HAP-1 (cell line): ENCODE measurements at regions not wholly inside any gene's neighbourhood (a gene's known extent, or its start where the extent isn't known, plus 50 kb on each side); places are given as distances from the start of the nearest gene placed in this dataset.
A peak's percentile ranks its signal among the peaks of the same experiment; 100 is the strongest.

Experiments
- DNase-seq, 2 experiments: peaks; one replicate each; pipeline ENCODE4 v3.0.0-alpha.2; 2016 to 2020; ENCODE audit warnings: low spot score in 2 of 2
- H3K27me3 ChIP-seq: fragments of 250-450 bp; sonication (Bioruptor Pico); 2 replicates; pipeline ENCODE4 v1.5.1; 2020; ENCODE audit warnings: low read depth, mild to moderate bottlenecking, moderate library complexity
- H3K36me3 ChIP-seq: fragments of 250-450 bp; sonication (Bioruptor Pico); replicated peaks from 2 replicates; pipeline ENCODE4 v1.5.1; 2020; ENCODE audit warnings: mild to moderate bottlenecking
- H3K4me1 ChIP-seq: fragments of 250-450 bp; sonication (Bioruptor Pico); 2 replicates; pipeline ENCODE4 v1.5.1; 2020; ENCODE audit warnings: mild to moderate bottlenecking
- H3K4me3 ChIP-seq: fragments of 250-450 bp; sonication (Bioruptor Pico); 2 replicates; pipeline ENCODE4 v1.5.1; 2020; ENCODE audit warnings: mild to moderate bottlenecking, moderate library complexity
- H3K9me3 ChIP-seq: fragments of 250-450 bp; sonication (Bioruptor Pico); 2 replicates; pipeline ENCODE4 v1.5.1; 2020; ENCODE audit warnings: mild to moderate bottlenecking, moderate library complexity
- in situ Hi-C: fragments of 300-500 bp; cut with MboI; formaldehyde crosslinking; loops from 3 replicates; pipeline ENCODE4 v1.14.3; 2020; ENCODE audit warnings: low sequenced_read_pairs, inconsistent platforms, mixed read lengths

DNA sequence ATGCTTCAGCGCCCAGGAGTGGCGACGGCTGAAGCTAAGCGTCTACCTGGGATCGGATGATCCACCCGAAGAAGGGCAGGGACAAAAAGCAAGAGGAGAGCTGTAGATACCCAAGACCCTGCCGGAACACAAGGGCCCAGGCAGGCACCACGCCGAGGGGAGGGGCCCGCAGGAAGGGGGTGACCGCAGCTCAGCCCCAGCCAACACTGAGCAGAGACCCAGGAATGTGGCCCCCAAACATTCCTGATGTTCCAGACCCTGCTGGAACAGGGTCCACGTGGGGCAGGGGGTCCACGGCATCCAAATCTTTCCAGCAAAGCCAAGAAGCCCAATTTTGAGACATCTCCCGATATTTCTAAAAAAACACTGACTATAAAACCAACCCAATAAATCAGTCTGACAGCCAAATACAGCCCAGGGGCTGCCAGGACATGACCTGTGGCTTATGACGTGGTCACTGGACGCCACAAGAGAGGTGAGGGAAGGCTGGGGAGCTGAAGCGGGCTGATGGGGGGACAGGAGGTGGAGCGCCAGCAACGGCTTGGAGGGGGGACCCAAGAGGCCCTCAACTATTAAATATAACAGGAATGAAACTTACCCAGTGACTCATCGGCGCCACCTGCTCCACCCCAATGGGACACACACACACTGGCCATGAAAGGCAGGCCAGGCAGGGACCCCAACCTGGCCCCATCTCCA is 58.9 kb downstream of the NCOR2 start:
- Histone ChIP-seq H3K27me3 (no peaks in the 10 kb centered on the region), H3K9me3 (no peaks in the 10 kb centered on the region), H3K4me1 (peaks cover 21% of the 10 kb centered on the region), H3K4me3 (no peak overlapping the region), H3K36me3 (no peaks in the 10 kb centered on the region; the same call in 1 of the 2 replicates)
- no peak for DNase-seq
- in situ Hi-C loops: no loop called here

DNA sequence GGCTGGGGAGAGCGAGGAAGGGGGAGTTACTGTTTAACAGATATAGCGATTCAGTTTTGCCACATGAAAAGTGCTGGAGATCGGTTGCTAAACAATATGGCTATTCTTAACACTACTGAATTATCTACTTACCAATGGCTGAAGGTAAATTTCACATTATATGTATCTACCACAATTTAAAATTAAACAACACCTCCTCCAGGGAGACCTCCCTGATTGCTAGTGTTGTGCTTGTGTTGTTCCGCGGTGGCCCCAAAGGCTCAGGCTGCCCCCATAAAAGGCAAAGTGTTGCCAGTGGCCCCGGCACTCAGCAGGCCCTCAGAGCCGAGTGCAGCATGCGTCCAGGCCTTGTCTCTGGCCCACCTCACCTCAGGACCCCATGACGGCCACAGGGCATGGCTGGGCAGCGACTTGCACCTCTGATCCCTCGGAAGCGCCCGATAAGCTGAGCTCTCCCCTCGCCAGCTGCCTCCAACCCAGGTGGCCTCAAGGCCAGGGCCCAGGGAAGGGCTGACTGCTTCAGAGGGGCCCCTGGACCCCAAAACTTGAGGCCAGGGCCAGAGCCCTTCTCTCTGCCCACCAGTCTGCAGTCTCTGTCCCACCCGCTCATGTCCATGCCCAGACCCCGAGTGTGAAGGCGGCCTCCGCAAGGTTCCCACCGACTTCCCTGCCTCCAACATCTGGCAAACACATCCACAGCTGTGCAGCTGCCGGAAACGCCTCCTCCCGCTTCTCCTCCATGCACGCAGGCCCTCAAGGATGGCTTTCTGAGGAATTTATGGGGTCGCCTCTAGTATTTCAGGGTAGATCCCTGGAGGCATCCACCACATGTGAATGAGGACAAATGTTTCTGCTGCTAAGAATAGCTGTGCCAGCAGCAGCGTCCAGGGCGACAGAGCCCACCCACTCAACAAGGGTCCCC is 60.0 kb downstream of the NCOR2 start:
- no peak overlapping the region for H3K4me3 ChIP-seq
- DNase-seq: no peak
- no peaks in the 10 kb centered on the region for H3K27me3 ChIP-seq
- H3K36me3 ChIP-seq: no peaks in the 10 kb centered on the region; the same call in 1 of the 2 replicates
- peaks cover 10% of the 10 kb centered on the region for H3K4me1 ChIP-seq
- H3K9me3 ChIP-seq: no peaks in the 10 kb centered on the region
- in situ Hi-C loops: no loop called here

DNA sequence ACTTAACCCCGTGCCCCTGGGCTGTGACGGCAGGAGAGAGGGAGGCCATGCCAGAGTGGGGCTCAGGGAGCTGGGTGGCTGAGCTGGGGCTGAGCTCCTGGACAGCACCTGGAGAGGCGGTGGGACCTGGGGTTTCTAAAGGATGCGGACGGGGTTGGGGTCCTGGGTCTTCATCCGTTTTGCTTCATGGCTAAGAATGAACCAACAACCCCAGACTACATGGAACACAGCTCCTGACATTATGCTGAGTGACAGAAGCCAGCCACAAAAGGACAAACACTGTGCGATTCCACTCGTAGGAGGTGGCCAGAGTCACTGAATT is 60.6 kb downstream of the NCOR2 start:
- Histone ChIP-seq H3K4me3 (no peak overlapping the region), H3K4me1 (peaks cover 7% of the 10 kb centered on the region), H3K27me3 (no peaks in the 10 kb centered on the region), H3K9me3 (no peaks in the 10 kb centered on the region), H3K36me3 (no peaks in the 10 kb centered on the region; the same call in 1 of the 2 replicates)
- in situ Hi-C loops: no loop called here
- DNase-seq: no peak

DNA sequence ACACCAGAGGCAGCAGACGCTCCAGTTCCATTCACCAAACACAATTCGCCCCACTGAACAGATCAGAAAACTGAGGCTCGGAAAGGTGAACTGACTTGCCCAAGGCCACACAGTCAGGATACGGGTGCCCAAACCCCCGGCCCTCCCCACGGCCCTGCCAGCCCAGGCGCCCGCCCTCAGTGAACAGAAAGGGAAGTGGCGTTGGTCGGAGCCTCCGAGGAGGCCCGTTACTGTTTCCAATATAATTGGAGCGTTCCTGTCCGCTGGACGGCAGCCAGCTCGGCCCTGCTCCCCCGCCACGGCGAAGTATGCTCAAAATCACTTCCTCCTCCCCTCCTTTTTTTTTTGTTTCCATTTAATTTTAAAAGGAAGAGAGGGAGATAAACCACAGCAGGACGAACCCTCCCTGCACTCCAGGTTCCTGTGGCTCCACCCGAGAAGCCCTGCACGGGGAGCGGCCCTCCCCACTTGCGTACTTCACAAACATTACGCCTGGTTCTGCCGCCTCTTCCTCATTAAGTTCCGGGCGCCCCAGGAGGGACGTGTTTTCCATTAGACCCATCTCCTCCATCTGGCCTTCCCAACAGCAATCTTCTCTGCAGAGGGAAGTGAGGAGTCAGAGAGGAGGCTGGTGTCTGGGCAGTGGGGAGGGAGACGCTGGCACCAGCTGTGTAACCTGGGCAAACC is 61.1 kb downstream of the NCOR2 start:
- H3K36me3 ChIP-seq: no peaks in the 10 kb centered on the region; the same call in 1 of the 2 replicates

DNA sequence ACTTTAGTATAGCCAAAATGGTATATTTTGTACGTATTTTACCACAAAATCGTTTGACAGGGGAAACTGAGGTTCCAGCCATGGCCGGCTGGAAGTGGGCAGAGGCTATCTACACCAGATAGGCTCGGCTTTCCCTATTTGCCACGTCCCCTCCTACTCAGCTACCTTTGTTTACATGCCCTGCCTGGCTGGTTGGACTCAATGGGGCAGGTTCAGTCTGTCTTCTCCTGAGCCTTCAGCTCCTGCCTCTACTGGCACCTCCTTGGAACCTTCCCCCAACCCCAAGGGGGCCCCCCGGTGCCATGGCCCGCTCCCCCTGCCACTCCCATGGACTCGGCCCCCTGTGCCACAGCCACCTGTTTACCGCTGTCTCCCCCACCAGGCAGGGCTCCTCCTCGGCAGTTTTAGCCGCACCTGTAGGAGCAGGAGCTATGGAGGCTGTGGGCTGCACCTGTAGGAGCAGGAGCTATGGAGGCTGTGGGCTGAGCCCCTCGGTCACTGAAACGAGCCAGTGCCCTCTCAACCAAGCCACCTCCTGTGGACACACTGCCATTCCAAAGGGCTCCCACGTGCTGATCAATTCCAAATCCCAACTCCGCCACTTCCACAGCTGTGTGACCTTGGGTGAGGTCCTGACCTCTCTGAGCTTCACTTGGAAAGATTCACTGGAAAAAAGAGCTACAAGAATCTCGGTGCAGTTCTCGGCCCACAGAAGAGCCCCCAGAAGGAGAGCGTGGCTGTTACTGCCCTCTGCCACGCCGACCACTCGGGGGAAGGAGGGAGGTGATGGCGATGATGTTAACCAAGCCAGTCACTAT is 62.2 kb downstream of the NCOR2 start:
- peaks cover 11% of the 10 kb centered on the region for H3K4me1 ChIP-seq
- DNase-seq: no peak
- in situ Hi-C loops: no loop called here
- no peaks in the 10 kb centered on the region for H3K27me3 ChIP-seq
- H3K36me3 ChIP-seq: no peaks in the 10 kb centered on the region
- H3K4me3 ChIP-seq: no peak overlapping the region
- no peaks in the 10 kb centered on the region for H3K9me3 ChIP-seq

More for the DNA sequence above, 61.1 kb downstream of the NCOR2 start:
- DNase-seq: peak in 1 of 2 experiments; percentile 53
- in situ Hi-C loops: no loop called here
- no peaks in the 10 kb centered on the region for H3K27me3 ChIP-seq
- H3K4me3 ChIP-seq: no peak overlapping the region
- no peaks in the 10 kb centered on the region for H3K9me3 ChIP-seq
- H3K4me1 ChIP-seq: peaks cover 7% of the 10 kb centered on the region

DNA sequence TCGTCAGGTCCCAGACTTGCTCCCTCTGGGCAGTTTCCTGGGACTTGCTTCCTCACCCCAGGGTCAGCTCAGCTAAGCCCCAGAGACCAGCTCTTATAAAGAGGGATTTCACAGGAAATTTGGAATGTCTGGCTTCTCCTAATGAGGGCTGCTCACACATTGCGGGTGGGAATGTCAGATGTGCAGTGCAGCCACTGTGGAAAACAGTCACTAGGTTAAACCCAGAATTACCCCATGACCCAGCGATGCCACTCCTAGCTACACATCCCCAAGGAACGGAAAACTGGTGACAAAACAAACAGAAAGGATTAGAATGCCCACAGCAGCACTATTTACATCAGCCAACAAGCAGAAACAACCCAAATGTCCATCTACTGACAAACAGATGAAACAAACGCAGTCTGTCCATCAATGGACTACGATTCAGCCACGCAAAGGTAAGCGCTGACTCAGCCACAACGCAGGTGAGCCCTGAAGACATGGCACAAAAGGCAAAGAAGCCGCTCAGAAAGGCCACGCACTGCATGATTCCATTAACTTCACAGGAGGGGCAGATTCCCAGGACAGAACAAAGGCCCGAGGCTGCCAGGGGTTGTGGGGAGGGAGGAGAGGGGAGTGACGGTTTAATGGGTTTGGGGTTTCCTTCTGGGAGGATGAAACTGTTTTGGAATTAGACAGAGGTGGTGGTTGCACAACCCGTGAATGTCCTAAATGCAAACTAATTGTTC is 63.0 kb downstream of the NCOR2 start:
- no peaks in the 10 kb centered on the region for H3K9me3 ChIP-seq
- H3K4me3 ChIP-seq: no peak overlapping the region
- no peak for DNase-seq
- in situ Hi-C loops: no loop called here
- H3K4me1 ChIP-seq: peaks cover 11% of the 10 kb centered on the region
- H3K27me3 ChIP-seq: no peaks in the 10 kb centered on the region
- H3K36me3 ChIP-seq: no peaks in the 10 kb centered on the region

DNA sequence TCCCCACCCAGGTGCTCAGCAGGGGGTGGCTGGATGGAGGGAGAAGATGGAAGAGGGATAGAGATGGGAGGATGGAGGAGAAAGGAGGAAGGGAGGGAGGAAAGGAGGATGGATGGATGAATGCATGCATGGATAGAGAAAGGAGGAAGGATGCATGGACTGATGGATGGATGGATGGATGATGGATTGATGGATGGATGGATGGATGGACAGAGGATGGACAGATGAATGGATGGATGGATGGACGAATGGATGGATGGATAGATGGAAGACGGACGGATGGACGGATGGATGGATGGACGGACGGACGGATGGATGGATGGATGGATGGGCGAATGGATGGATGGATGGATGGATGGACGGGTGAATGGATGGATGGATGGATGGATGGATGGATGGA is 64.1 kb downstream of the NCOR2 start:
- in situ Hi-C loops: no loop called here
- no peak for DNase-seq
- H3K27me3 ChIP-seq: no peaks in the 10 kb centered on the region
- no peaks in the 10 kb centered on the region for H3K36me3 ChIP-seq
- no peak overlapping the region for H3K4me3 ChIP-seq
- H3K4me1 ChIP-seq: peaks cover 11% of the 10 kb centered on the region
- H3K9me3 ChIP-seq: no peaks in the 10 kb centered on the region

DNA sequence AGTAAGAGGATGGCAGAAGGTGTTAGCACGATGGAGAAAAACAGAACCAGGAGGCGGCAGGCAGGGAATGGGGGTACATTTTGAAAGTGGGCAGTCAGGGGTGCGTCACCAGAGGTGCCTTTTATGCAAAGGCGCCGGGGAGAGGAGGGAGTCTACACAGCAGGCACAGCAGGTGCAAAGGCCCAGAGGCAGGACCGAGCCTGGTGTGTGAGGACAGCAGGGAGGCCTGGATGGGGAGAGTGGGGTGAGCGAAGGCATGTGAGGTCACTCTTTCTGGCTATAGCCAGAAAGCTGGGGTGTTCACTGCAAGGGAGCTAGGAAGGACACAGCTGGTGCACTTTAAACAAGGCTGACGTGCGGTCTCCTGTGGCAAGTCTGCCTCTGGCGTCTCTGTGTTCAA is 65.0 kb downstream of the NCOR2 start:
- in situ Hi-C loops: no loop called here
- no peak for DNase-seq
- Histone ChIP-seq H3K9me3 (no peaks in the 10 kb centered on the region), H3K4me3 (no peak overlapping the region), H3K36me3 (no peaks in the 10 kb centered on the region), H3K27me3 (no peaks in the 10 kb centered on the region), H3K4me1 (peaks cover 11% of the 10 kb centered on the region)

DNA sequence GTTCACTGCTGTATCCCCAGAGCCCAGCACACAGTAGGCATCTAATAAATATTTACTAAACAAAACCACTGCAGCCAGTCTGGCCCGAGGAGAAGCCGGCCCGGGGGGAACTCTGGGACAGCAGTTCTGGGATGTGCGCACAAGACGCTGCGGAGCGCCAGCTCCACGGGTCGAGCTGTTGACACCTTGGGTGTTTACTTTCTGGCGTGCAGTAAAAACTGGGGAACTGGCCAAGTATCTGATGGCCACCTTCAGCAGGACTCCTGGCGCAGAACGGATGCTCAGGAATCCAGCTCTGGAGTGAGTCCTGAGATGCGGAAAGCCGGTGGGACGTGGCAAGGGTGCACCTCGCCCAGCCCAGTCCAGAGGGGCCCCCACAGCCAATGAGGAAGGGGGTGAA is 65.6 kb downstream of the NCOR2 start:
- Histone ChIP-seq H3K27me3 (no peaks in the 10 kb centered on the region), H3K9me3 (no peaks in the 10 kb centered on the region), H3K4me1 (peaks cover 9% of the 10 kb centered on the region), H3K36me3 (no peaks in the 10 kb centered on the region), H3K4me3 (no peak overlapping the region)
- no peak for DNase-seq
- in situ Hi-C loops: no loop called here

DNA sequence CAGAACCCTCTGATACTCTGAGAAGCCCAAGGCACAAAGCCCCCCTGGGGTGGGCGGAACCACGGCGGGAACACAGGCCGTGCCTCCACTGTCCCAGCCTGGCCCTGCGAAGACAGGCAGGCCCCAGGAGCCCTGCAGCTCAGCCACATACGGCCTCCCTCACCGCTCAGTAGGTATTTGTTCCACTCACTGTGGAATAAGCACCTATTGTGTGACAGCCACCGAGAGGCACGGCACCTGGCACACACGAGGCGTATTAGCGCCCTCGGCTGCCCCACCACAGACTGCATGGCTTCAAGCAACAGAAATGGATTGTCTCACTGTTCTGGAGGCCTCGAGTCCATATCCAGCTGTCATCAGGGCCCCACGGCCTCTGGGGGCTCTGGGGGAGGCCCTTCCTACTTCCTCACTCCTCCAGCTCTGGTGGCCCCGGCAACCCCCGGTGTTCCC is 66.3 kb downstream of the NCOR2 start:
- Histone ChIP-seq H3K4me1 (peaks cover 4% of the 10 kb centered on the region; the same call in 1 of the 2 replicates), H3K36me3 (no peaks in the 10 kb centered on the region), H3K4me3 (no peak overlapping the region), H3K27me3 (no peaks in the 10 kb centered on the region), H3K9me3 (no peaks in the 10 kb centered on the region)
- in situ Hi-C loops: no loop called here
- DNase-seq: no peak

DNA sequence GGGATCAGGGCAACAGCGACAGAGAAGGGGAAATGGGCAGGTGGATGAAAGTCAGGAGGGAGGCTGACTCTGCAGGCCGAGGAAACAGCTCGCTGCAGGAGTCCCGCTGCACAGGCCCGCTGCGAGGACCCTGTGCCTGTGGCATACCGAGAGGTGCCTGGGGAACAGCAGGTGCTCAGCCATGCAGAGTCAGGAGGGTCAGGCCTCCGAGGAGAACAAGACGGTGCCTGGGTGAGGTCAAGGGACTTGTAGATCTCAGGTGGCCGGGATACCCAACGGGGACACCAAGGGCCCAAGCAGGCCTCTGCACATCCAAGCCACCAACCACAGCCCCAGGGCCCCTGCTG is 67.5 kb downstream of the NCOR2 start:
- in situ Hi-C loops: no loop called here
- no peak overlapping the region for H3K4me3 ChIP-seq
- no peaks in the 10 kb centered on the region for H3K36me3 ChIP-seq
- no peaks in the 10 kb centered on the region for H3K27me3 ChIP-seq
- H3K9me3 ChIP-seq: no peaks in the 10 kb centered on the region
- peaks cover 4% of the 10 kb centered on the region; the same call in 1 of the 2 replicates for H3K4me1 ChIP-seq
- no peak for DNase-seq

DNA sequence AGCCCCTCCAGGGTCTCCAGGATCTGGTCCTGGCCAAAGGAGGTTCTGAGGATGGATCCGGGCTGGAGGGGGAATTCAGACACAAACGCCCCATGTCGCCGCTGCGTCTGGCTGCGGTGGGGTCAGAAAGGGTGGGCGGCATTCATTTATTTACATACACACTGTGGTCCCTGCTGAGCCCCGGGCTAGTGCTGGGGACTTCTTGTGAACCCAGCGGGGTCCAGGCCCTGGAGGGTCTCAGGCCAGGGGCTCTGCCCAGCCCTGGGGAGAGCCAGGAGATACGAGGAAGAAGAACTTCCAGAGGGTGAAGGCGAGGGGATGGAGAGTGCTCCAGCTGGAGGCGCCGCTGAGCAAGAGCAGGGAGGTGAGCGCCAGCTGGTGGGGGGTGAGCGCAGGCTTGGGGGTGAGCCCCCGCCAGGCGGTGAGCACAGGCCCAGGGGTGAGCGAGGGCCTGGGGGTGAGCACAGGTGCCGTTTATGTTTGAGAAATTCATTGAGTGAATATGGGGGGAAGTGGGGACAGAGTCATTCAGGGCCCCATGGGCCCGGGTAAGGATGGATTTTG is 68.1 kb downstream of the NCOR2 start:
- Histone ChIP-seq H3K36me3 (no peaks in the 10 kb centered on the region; the same call in 1 of the 2 replicates), H3K4me1 (peaks cover 4% of the 10 kb centered on the region; the same call in 1 of the 2 replicates), H3K27me3 (no peaks in the 10 kb centered on the region), H3K4me3 (no peak overlapping the region), H3K9me3 (no peaks in the 10 kb centered on the region)
- in situ Hi-C loops: no loop called here
- no peak for DNase-seq
